Common myeloid progenitor, CD34-positive (primary cell): ENCODE measurements at regions not wholly inside any gene's neighbourhood (a gene's known extent, or its start where the extent isn't known, plus 50 kb on each side); places are given as distances from the start of the nearest gene placed in this dataset.

ENCODE experiments used
- CTCF ChIA-PET: fragments of 350-600 bp; sonication (Branson Sonifier 250); formaldehyde crosslinking; loops from one replicate; lab custom pipeline; 2021; ENCODE audit warnings: antibody characterized with exemption; lab: Charles Lee
- POLR2A ChIA-PET: fragments of 350-600 bp; sonication (Branson Sonifier 250); formaldehyde crosslinking; loops from one replicate; lab custom pipeline; 2021; ENCODE audit warnings: antibody characterized with exemption; lab: Charles Lee
- DNase-seq, 3 donors: peaks; one replicate each; pipeline versions ENCODE4 v3.0.0 to v3.0.0-alpha.2; 2013
- H3K27ac ChIP-seq, 2 experiments: 1 replicate in 1 of 2; 2 replicates in 1 of 2; pipeline ENCODE4 v1.7.0; 2013; ENCODE audit warnings: inconsistent platforms in 2 of 2, low read length in 2 of 2, mild to moderate bottlenecking in 2 of 2, low read depth in 1 of 2, moderate library complexity in 1 of 2; ENCODE audit not compliant: severe bottlenecking in 2 of 2, insufficient read depth in 1 of 2, poor library complexity in 1 of 2
- H3K27me3 ChIP-seq, 5 experiments: replicated peaks in 2 of 5; 1 replicate in 3 of 5; 2 replicates in 2 of 5; pipeline versions ENCODE4 v1.6.1 to v1.7.0; 2013; ENCODE audit warnings: low read length in 4 of 5, mild to moderate bottlenecking in 2 of 5, moderate library complexity in 2 of 5, inconsistent platforms in 1 of 5; ENCODE audit not compliant: insufficient read depth in 5 of 5, control insufficient read depth in 4 of 5
- H3K36me3 ChIP-seq, 4 experiments: 1 replicate in 2 of 4; 2 replicates in 2 of 4; pipeline versions ENCODE4 v1.6.1 to v1.7.0; 2013; ENCODE audit warnings: low read length in 3 of 4, control low read depth in 1 of 4, mild to moderate bottlenecking in 1 of 4; ENCODE audit not compliant: control insufficient read depth in 4 of 4, insufficient read depth in 4 of 4
- H3K4me1 ChIP-seq, 4 experiments: 1 replicate in 3 of 4; 2 replicates in 1 of 4; pipeline versions ENCODE4 v1.6.1 to v1.7.1; 2013; ENCODE audit warnings: low read length in 3 of 4, mild to moderate bottlenecking in 3 of 4, control low read depth in 1 of 4, inconsistent platforms in 1 of 4, moderate library complexity in 1 of 4; ENCODE audit not compliant: control insufficient read depth in 4 of 4, insufficient read depth in 4 of 4; ENCODE audit errors: control extremely low read depth in 1 of 4
- H3K4me3 ChIP-seq, 7 experiments: 1 replicate in 4 of 7; 2 replicates in 3 of 7; pipeline versions ENCODE4 v1.5.1 to v1.7.0; 2013; ENCODE audit warnings: mild to moderate bottlenecking in 7 of 7, low read length in 6 of 7, moderate library complexity in 6 of 7, inconsistent platforms in 2 of 7, low read depth in 2 of 7, control low read depth in 1 of 7; ENCODE audit not compliant: insufficient read depth in 4 of 7, control insufficient read depth in 1 of 7; ENCODE audit errors: extremely low read depth in 1 of 7
- H3K9me3 ChIP-seq, 5 experiments: 1 replicate in 4 of 5; 2 replicates in 1 of 5; pipeline versions ENCODE4 v1.6.1 to v1.7.1; 2013; ENCODE audit warnings: low read length in 4 of 5, mild to moderate bottlenecking in 2 of 5, inconsistent platforms in 1 of 5, low read depth in 1 of 5, moderate library complexity in 1 of 5; ENCODE audit not compliant: control insufficient read depth in 4 of 5, insufficient read depth in 2 of 5; ENCODE audit errors: control extremely low read depth in 1 of 5
- WGBS: methylation state at CpG from one replicate; pipeline ENCODE4 v1.1.5; 2013; ENCODE audit not compliant: insufficient coverage; 5-methylcytosine and 5-hydroxymethylcytosine counted together

DNA sequence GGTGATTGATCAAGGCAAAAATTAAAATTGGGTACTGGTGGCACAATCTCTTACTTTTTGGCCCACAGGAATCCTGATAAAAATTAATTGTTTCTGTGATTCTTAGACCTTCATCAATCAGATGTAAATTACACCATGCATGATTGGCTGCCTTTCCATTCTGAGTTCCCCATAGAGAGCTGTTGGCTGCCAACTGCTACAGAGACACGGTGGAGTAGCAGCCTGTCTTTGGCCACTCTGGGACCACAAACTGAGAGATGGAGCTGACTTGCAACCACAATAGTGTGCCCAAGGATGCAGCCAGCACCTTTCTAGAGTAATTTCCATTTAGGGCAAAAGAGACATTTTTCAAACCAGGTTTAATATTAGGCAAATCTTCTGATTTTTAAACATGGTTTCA, 274.3 kb upstream of the MMS22L start:
- 14% methylated on average over 1 of the region's 1 CpG for WGBS
- H3K9me3 ChIP-seq, result no peaks in the 10 kb centered on the region
- CTCF ChIA-PET, result no interaction called here

DNA sequence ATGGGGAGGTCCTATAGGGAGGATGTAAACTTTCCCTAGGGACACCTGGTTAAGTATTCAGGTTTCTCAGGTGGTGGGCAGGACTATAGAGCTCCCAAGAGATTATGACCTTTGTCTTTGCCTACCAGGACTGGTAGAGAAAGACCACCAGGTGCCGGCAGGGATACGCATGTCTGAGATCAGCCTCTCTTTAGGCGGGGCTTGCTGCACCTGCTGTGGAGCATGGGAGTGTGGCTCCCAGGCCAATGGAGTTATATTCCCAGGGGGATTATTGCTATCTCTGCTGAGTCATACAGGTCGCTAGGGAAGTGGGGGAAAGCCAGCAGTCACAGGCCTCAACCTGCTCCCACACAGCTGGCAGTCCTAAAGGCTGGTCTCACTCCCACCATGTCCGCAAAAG, 280.5 kb upstream of the MMS22L start:
- H3K9me3 ChIP-seq, result no peaks in the 10 kb centered on the region
- no peak overlapping the region for H3K27ac ChIP-seq
- no peaks in the 10 kb centered on the region for H3K4me1 ChIP-seq
- H3K36me3 ChIP-seq, result no peaks in the 10 kb centered on the region
- WGBS, result 100% methylated on average over 4 of the region's 5 CpGs
- H3K4me3 ChIP-seq, result no peak overlapping the region
- ChIA-PET POLR2A (no interaction called here), CTCF (interaction anchor here (1.0 kb wide), 1 partner anchor 17 kb away, joined by 3 read pairs; no protein-coding TSS in a partner anchor)
- DNase-seq, result no peak
- H3K27me3 ChIP-seq, result no peaks in the 10 kb centered on the region

More for the DNA sequence above, 274.3 kb upstream of the MMS22L start:
- Histone ChIP-seq H3K27ac (no peak overlapping the region), H3K36me3 (no peaks in the 10 kb centered on the region), H3K4me3 (no peak overlapping the region), H3K4me1 (no peaks in the 10 kb centered on the region), H3K27me3 (no peaks in the 10 kb centered on the region)
- no peak for DNase-seq
- POLR2A ChIA-PET, result no interaction called here

DNA sequence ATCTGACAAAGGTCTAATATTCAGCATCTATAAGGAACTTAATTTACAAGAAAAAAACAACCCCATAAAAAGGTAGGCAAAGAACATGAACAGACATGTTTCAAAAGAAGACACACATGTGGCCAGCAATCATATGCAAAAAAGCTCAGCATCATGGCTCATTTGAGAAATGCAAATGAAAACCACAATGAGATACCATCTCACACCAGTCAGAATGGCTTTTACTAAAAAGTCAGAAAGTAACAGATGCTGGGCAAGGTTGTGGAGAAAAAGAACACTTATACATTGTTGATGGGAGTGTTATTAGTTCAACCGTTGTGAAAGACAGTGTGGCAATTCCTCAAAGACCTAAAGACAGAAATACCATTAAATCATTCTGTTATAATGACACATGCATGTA, 289.9 kb upstream of the MMS22L start:
- H3K9me3 ChIP-seq, result no peaks in the 10 kb centered on the region
- H3K36me3 ChIP-seq, result no peaks in the 10 kb centered on the region
- H3K4me1 ChIP-seq, result no peaks in the 10 kb centered on the region
- POLR2A ChIA-PET, result no interaction called here
- WGBS, result no CpG with 5 or more reads among the region's 1 CpG
- no peak overlapping the region for H3K4me3 ChIP-seq
- H3K27me3 ChIP-seq, result no peaks in the 10 kb centered on the region
- CTCF ChIA-PET, result no interaction called here
- DNase-seq, result no peak
- no peak overlapping the region for H3K27ac ChIP-seq

DNA sequence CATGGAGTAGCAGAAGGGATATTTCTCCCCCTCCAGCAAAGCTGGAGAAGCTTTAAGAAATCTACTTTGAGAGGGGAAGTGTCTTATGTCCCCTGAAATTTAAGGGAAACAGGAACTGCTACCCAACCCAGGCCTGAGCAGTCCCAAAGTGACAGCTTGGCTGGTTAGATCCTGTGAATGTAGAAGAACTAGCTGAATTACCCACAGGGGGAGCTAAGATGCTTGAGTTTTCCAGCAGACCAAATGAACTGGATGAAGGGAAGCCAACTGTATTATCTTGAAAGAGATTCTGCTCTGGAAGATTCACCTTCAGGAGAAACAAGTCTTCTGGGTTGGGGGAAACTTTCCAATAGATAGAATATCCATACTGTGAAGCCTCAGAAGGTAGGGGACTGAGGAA, 303.3 kb upstream of the MMS22L start:
- no peak for DNase-seq
- H3K27ac ChIP-seq, result no peak overlapping the region
- no peaks in the 10 kb centered on the region for H3K27me3 ChIP-seq
- ChIA-PET CTCF (no interaction called here), POLR2A (no interaction called here)
- no peaks in the 10 kb centered on the region for H3K4me1 ChIP-seq
- H3K4me3 ChIP-seq, result no peak overlapping the region
- no peaks in the 10 kb centered on the region for H3K36me3 ChIP-seq
- no peaks in the 10 kb centered on the region for H3K9me3 ChIP-seq

DNA sequence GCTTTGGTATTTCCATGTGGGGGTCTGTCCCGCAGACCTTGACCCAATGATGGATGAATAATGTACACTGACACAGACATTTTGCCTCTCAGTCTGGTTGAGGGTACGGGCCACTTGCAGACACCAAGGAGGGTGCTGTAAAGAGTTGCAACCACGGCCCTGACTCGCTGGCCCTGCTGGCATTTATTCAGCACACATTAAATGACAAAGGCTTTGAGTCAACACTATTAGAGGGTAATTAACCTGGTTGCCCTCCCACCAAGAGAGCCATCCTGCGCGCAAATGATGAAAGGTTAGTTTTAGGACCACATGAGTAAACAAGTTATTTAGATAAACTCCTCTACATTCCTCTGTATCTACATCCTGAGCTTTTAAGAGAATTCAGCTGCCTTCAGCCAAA, 308.9 kb upstream of the MMS22L start:
- Histone ChIP-seq H3K4me3 (no peak overlapping the region), H3K4me1 (no peaks in the 10 kb centered on the region), H3K27ac (no peak overlapping the region), H3K36me3 (no peaks in the 10 kb centered on the region), H3K27me3 (no peaks in the 10 kb centered on the region), H3K9me3 (no peaks in the 10 kb centered on the region)
- 47% methylated on average over 4 of the region's 6 CpGs for WGBS
- DNase-seq, result no peak
- POLR2A ChIA-PET, result no interaction called here
- CTCF ChIA-PET, result no interaction called here

DNA sequence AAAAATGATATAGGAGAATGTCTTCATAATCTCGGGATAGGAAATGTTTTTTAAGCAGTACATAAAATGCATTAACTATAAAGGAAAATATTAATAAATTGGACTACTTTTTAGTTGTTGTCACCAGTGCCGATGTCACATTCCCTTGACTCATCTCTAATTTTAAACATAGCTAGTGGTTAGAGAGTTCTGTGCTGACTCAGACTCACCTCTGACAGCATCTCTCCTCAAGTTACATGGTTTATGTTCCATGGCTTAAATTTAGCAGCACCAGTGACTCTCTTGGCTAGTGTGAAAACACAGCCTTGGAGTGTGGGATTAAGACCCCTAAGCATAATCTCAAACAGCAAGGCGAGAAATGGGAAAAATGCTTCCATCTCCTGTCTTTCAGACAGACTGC, 311.8 kb upstream of the MMS22L start:
- Histone ChIP-seq H3K27me3 (no peaks in the 10 kb centered on the region), H3K4me1 (no peaks in the 10 kb centered on the region), H3K27ac (no peak overlapping the region), H3K9me3 (peaks cover 0 to 1% (median 0%) of the 10 kb centered on the region in 5 experiments), H3K36me3 (no peaks in the 10 kb centered on the region), H3K4me3 (no peak overlapping the region)
- WGBS, result no CpG with 5 or more reads among the region's 3 CpGs
- DNase-seq, result no peak
- ChIA-PET CTCF (no interaction called here), POLR2A (no interaction called here)

DNA sequence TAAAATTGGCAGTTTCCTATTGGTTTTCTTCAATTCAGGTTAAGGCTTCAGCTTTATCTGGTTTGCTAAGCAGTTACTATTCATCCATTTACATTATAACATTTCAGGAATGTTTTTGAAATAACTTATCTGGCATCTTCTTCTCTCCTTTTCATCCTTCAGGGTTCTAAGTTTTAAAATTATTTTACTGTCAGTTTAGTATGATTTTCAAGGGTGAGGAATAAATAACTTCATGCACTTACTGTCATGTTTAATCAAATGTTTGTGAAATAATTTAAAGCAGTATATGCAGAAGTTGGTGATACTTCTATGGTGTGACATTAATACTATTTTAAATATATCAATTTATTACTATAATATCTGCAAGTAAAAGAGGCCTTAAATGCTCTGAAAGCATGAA, 338.1 kb upstream of the MMS22L start:
- no peaks in the 10 kb centered on the region for H3K36me3 ChIP-seq
- ChIA-PET CTCF (no interaction called here), POLR2A (no interaction called here)
- no peak for DNase-seq
- no peaks in the 10 kb centered on the region for H3K9me3 ChIP-seq
- no peaks in the 10 kb centered on the region for H3K27me3 ChIP-seq
- no peaks in the 10 kb centered on the region for H3K4me1 ChIP-seq
- H3K4me3 ChIP-seq, result no peak overlapping the region
- H3K27ac ChIP-seq, result no peak overlapping the region
